ENCODE measurements at regions not wholly inside any gene's neighbourhood (a gene's known extent, or its start where the extent isn't known, plus 50 kb on each side); places are given as distances from the start of the nearest gene placed in this dataset.

GRCh38 chr6:43970068-43970912 is 157.0 kb downstream of the MRPL14 start:
- TF ChIP-seq EZH2 (IDR thresholded peaks at IDR 0.05) (no peak), CTCF (IDR thresholded peaks at IDR 0.05 in 2 of 3, conservative IDR thresholded peaks at IDR 0.05 in 1 of 3; ENCODE audit: borderline replicate concordance in 1 of 3, insufficient read depth in 1 of 3, low read depth in 2 of 3, low read length in 2 of 3) (no peak), YY1 (IDR thresholded peaks at IDR 0.05; ENCODE audit: extremely low read depth, insufficient replicate concordance, low read depth, low read length) (no peak)

Measured in HCT116 (cell line).